Fibroblast of the aortic adventitia (primary cell): ENCODE measurements at regions not wholly inside any gene's neighbourhood (a gene's known extent, or its start where the extent isn't known, plus 50 kb on each side); places are given as distances from the start of the nearest gene placed in this dataset.

Experiments
- DNase-seq: peaks from one replicate; pipeline ENCODE4 v3.0.0-alpha.2; 2010; ENCODE audit warnings: low read depth
- H3K4me3 ChIP-seq: 2 replicates; pipeline ENCODE4 v1.5.1; 2011; ENCODE audit warnings: low read depth, mild to moderate bottlenecking, control low read depth, low read length, moderate library complexity
- CTCF ChIP-seq: IDR thresholded peaks from 2 replicates; pipeline ENCODE4 v1.5.1; 2011; ENCODE audit warnings: mild to moderate bottlenecking, low read length, control low read depth, inconsistent platforms; ENCODE audit not compliant: insufficient read depth

DNA sequence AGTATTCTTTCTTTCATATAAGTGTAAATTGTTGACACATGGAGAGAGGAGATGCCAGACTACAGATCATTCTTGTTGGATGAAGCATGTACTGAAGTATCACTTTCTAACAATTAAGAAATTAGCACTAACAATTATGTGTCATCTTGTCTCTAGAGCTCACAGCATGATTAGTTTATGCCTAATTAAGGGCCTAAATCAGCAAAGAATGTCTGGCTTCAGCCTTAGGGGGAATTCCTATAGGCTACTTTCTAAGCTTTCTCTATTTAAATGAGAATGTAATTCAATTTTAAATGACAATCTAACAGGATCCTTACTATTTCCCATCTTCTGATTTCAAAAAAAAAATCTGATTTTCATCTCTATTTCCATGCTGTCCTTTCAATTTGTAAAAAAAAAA lies 371.0 kb downstream of the EPHA7 start:
- no peak for DNase-seq
- no peak overlapping the region for H3K4me3 ChIP-seq
- TF ChIP-seq CTCF = no peak

DNA sequence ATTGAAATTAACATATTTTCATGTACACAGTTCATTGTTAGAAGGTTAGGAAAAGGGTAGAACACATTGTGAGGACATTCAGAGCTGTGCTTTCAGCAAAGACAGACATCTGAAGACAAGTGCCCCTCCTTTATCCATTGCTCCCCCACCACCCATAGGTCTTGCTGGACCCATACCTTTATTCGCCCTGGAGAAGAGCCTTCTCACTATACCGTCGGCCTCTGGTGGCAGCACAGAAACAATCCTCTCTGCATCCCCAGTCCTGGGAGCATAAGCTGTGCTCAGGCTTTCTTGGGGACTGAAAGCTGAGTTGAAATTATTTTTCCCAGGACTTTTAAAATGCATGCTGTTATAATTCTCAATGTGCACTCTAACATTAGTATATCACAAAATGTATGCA lies 372.3 kb downstream of the EPHA7 start:
- TF ChIP-seq CTCF = no peak
- no peak overlapping the region for H3K4me3 ChIP-seq
- no peak for DNase-seq

DNA sequence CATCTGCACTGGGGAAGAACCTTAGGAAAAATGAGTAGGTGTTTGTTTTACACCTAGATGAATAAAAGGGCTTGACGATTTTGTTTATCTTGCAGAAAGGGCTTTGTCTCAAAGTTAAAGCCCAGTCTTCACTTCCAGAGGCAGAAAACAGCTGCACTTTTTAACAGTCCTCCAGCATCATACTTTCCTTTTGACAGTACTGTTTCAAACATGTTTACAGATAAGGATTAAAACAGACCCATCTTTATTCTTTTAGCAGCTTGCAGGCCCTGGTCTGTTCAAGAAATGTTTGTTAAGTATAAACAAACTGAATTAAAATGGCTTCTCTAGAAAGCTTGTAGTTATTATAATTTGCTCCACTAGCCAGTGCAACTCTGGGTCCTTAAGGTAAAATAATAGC lies 374.2 kb downstream of the EPHA7 start:
- no peak for DNase-seq
- TF ChIP-seq CTCF = no peak
- no peak overlapping the region for H3K4me3 ChIP-seq

- H3K4me3 ChIP-seq = no peak overlapping the region
- no peak for TF ChIP-seq CTCF
- DNase-seq = no peak
These were observed 379.0 kb downstream of the EPHA7 start for GRCh38 chr6:93040375-93040774.

DNA sequence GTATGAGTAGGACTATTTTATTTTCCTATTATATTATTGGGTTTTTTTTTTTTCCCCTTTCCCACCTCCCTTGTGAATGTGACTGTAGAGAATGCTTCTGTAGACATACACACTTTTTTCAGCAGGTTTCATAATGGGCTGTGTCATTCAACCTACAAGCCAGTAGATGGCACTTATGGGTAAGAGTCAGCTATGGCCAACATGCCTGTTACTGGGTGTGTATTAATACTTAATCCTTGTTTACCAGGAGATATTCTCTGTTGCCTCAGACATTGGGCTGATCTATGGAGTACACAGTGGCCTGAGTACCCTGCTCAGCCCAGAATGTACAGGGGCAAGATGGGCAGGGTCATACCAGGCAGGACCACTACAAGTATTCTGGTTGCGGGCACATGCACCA lies 382.5 kb downstream of the EPHA7 start:
- peak; percentile 12 for TF ChIP-seq CTCF
- no peak overlapping the region for H3K4me3 ChIP-seq
- DNase-seq = peak; percentile 5

GRCh38 chr6:93035756-93036155 lies 383.6 kb downstream of the EPHA7 start:
- no peak for DNase-seq
- no peak overlapping the region for H3K4me3 ChIP-seq

More at GRCh38 chr6:93035756-93036155, 383.6 kb downstream of the EPHA7 start:
- no peak for TF ChIP-seq CTCF
